Natural killer cell treated with Interleukin-12 subunit alpha and Interleukin-12 subunit beta and Interleukin-15 and Interleukin-18, amount 100 ng/mL, for 72 hours (primary cell): ENCODE measurements at regions not wholly inside any gene's neighbourhood (a gene's known extent, or its start where the extent isn't known, plus 50 kb on each side); places are given as distances from the start of the nearest gene placed in this dataset.

Experiments
- ATAC-seq, 2 donors: fragments of 150-1000 bp; cut with Tn5 transposase in 1 of 2; sonication (Bioruptor Pico), chemical (Tn5 transposase) in 1 of 2; 2 replicates each; pipeline ENCODE4 v1.10.0; 2021
- DNase-seq: peaks from one replicate; pipeline ENCODE4 v3.0.0; 2022; ENCODE audit warnings: low spot score
- H3K27ac Mint-ChIP-seq, 2 donors: 1 replicate in 1 of 2; 2 replicates in 1 of 2; pipeline ENCODE4 v1.8.0; 2022; ENCODE audit warnings: mixed read lengths in 2 of 2, mild to moderate bottlenecking in 1 of 2, moderate library complexity in 1 of 2
- H3K27me3 Mint-ChIP-seq, 2 donors: 1 replicate in 1 of 2; 2 replicates in 1 of 2; pipeline ENCODE4 v1.8.0; 2022; ENCODE audit warnings: mixed read lengths in 2 of 2
- H3K36me3 Mint-ChIP-seq: one replicate; pipeline ENCODE4 v1.8.0; 2022; ENCODE audit warnings: mixed read lengths
- H3K4me1 Mint-ChIP-seq, 2 donors: 1 replicate in 1 of 2; 2 replicates in 1 of 2; pipeline ENCODE4 v1.8.0; 2022; ENCODE audit warnings: low read depth in 2 of 2, mixed read lengths in 2 of 2, mild to moderate bottlenecking in 1 of 2
- H3K4me3 Mint-ChIP-seq: one replicate; pipeline ENCODE4 v1.8.0; 2022; ENCODE audit warnings: mixed read lengths
- H3K9me3 Mint-ChIP-seq: 2 replicates; pipeline ENCODE4 v1.8.0; 2022; ENCODE audit warnings: mixed read lengths

DNA sequence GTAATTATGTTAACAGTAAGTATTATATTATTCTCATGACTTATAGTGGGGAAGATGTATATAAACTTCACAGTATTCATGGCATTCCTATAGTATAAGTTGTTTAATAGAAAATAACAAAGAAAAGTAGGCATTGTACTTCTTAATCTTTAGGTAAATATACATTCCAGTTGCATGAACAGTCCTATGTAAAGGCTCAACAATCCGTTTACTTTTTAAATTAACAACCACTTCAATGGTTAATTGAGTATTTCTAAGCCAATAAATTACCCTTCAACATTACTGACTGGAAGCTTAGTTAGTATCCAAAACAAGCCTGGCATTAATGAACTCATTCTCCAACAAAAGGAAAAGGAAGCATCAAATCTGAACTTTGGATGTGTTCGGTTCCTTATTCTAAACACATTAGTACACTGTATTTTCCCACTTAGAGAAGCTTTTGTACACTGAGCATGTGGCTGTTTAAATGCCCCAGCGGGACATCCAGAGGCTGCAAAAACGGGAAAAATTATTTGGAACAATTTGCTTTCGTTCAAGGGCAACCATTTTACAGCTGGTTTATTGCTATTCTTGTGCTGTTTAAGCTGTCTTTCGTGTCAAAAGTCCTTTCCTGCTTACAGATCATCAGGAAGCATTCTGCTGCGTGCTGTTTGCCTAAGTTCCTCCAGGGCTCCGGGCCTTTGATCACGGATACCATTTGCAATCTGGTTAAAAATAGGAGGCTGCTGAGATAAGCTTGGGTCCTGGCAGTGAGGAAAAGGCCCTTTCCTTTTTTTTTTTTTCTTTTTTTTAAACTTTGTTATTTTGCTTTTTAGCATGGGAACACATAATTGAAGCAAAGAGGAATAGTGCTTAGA is 460.3 kb downstream of the SPRY1 start:
- no peak for ATAC-seq
- no peak for DNase-seq
- H3K9me3 Mint-ChIP-seq: no peaks in the 10 kb centered on the region
- H3K36me3 Mint-ChIP-seq: no peaks in the 10 kb centered on the region
- no peaks in the 10 kb centered on the region for H3K4me1 Mint-ChIP-seq
- no peak overlapping the region for H3K4me3 Mint-ChIP-seq
- no peak overlapping the region for H3K27ac Mint-ChIP-seq
- peaks cover 0 to 4% of the 10 kb centered on the region in 2 donors for H3K27me3 Mint-ChIP-seq

DNA sequence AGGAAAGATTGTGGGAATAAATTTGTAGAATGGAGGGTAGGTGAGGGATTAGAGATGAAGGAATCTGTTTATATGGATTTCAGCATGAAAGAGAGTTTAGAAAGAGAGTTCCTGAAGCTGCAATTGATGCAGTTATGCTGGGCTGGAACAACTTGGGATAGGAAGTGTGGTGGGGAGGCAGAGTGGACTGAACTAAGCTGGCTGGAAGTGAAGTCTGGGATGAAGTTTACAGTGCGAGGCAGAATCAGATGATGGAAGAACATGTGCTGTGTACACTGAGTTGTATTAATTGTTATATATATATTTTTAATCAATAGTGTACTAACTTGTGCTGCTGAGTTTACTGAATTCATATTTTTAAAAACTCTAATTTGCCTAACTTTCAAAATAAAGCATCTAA is 461.9 kb downstream of the SPRY1 start:
- ATAC-seq (no peak), DNase-seq (no peak)
- Mint-ChIP-seq H3K27me3 (peaks cover 0 to 4% of the 10 kb centered on the region in 2 donors), H3K27ac (no peak overlapping the region), H3K36me3 (no peaks in the 10 kb centered on the region), H3K4me3 (no peak overlapping the region), H3K4me1 (no peaks in the 10 kb centered on the region), H3K9me3 (no peaks in the 10 kb centered on the region)

DNA sequence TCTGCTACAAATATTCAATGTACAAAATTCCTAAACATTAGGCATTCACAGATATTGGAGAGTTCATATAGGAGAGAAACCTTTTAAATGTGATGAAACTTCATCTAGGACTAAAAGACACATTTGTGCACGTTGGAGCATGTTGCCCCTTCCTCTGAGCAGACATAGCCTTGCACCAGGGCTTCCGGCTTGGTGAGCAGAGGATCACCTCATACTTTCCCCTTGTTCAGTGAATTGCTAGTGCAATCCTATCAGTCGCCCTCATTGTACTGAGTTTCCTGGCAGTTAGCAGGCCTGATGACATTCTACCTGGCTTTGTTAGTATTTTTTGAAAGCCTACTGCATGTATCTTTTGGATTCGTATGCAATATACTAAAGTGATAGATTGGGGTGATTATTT is 466.2 kb downstream of the SPRY1 start:
- H3K4me1 Mint-ChIP-seq: no peaks in the 10 kb centered on the region
- H3K27ac Mint-ChIP-seq: no peak overlapping the region
- DNase-seq: no peak
- H3K27me3 Mint-ChIP-seq: peaks cover 0 to 4% of the 10 kb centered on the region in 2 donors
- no peak for ATAC-seq
- H3K36me3 Mint-ChIP-seq: no peaks in the 10 kb centered on the region
- H3K9me3 Mint-ChIP-seq: no peaks in the 10 kb centered on the region
- no peak overlapping the region for H3K4me3 Mint-ChIP-seq

DNA sequence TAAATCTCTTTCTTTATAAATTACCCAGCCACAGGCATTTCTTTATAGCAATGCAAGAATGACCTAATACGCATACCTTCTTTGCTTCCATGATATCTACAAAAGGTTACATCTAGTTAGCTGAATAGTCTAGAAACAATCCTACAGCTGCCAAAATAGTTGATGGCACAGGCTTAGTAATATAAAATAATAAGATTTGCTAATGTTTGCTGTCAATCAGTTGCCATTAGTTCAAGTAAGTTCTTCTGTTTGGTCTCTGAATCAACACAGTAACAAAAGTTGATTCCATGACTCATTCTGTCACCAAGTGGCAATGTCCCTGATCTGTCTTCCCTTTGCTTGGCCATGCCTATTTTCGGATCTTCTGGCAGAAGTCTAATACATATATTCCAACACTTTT is 470.2 kb downstream of the SPRY1 start:
- H3K36me3 Mint-ChIP-seq: no peaks in the 10 kb centered on the region
- H3K4me3 Mint-ChIP-seq: no peak overlapping the region
- H3K27ac Mint-ChIP-seq: no peak overlapping the region
- H3K4me1 Mint-ChIP-seq: no peaks in the 10 kb centered on the region
- ATAC-seq (no peak), DNase-seq (no peak)
- no peaks in the 10 kb centered on the region for H3K9me3 Mint-ChIP-seq
- H3K27me3 Mint-ChIP-seq: peaks cover 0 to 2% of the 10 kb centered on the region in 2 donors

DNA sequence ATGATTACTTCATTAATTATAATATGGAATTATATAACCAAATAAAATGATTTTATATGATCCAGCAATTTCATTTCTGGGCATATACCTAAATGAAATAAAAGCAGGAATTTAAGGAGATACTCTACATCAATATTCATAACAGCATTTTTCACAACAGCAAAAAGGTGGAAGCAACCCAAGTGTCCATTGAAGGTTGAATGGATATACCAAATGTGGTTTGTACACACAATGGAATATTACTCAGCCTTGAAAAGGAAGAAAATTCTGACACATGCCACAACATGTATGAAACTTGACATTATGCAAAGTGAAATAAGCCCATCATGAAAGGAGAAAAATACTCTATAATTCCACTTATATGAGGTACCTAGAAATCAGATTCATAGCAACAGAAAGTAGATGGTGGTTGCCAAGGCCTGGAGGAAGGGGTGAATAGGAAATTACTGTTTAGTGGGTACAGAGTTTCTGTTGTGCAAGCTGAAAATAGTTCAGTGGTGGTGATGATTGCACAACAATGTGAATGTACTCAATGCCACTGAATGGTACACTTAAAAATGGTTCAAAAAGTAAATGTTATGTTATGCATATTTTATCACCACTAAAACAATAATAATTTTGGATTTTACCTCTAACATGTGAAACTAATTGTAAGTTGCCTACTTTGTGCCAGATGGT is 471.5 kb downstream of the SPRY1 start:
- Mint-ChIP-seq H3K27ac (no peak overlapping the region), H3K36me3 (no peaks in the 10 kb centered on the region), H3K27me3 (peaks cover 0 to 2% of the 10 kb centered on the region in 2 donors), H3K4me3 (no peak overlapping the region), H3K4me1 (no peaks in the 10 kb centered on the region), H3K9me3 (no peaks in the 10 kb centered on the region)
- no peak for DNase-seq
- ATAC-seq: no peak

DNA sequence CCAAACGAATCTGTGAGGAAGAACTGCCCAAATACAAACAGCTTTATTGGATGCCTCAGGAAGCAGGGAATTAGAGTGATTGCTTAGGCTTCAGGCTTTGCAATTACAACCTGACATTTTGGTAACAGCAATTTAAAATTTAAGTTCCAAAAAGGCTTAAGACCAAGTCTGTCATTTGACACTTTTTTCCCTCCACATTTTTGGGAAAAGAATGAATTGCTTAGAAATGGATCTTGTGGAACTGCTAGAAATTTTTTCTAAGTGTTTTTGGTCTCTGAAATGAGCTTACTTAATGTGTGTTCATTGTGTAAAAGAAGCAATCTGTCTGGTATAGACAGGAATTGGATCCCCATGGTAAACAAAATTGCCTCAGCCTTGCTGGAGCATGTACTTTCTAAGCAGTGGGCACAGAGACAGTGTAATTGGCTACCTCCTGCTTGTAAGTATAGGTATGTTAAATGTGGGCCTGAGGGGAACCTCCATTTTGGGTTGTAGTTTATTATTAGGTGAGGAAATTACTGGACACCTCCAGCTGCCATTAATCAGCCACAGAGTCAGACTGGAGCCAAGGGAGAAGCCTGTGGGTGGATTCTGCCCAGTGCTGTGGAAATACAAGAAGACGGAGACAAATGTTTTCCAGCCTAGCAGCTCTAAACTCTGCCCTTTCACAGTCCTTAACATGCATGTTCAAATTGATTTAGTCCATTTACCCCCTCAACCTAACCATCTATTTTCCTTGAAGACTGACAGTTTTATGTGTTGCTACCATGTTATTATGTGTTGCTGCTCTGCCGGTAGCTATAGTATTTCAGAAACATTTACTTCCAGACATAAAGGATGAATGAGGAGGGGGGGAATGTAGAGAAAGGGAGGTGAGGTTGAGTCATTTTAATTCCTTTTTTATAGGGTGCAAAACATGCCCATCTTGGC is 473.0 kb downstream of the SPRY1 start:
- Mint-ChIP-seq H3K4me1 (no peaks in the 10 kb centered on the region), H3K4me3 (no peak overlapping the region), H3K27me3 (peaks cover 0 to 2% of the 10 kb centered on the region in 2 donors), H3K27ac (no peak overlapping the region), H3K9me3 (no peaks in the 10 kb centered on the region), H3K36me3 (no peaks in the 10 kb centered on the region)
- DNase-seq: no peak
- no peak for ATAC-seq

DNA sequence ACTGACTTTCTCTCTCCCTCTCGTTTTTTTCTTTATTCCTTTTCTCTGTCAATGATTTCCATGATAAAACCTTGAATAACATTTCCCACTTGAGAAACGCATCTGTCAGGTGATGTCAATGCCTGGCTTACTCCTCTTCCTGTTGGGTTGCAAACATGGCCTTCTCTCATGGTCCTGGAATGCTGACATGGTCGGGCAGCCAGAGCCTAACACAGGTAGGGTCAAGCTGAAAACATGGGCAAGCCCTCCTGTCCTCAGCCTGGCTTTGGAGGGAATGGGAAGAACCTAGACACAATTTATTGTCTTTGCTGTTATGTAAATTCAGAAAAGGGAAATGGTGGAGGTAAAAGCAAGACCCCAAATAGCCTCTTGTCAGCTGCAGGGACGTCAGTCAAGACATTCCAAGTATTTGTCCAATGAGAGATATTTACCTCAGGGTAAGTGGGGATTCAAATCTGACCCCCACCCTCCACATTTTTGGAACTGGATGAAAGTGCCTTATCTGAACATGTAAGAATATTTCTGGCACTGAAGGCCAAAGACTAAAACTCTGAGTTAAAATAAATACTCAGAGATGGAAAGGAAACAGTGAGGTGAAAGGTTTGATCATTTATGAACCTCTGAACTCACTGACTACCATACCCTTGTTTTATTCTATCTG is 473.8 kb downstream of the SPRY1 start:
- Mint-ChIP-seq H3K27ac (no peak overlapping the region), H3K4me1 (no peaks in the 10 kb centered on the region), H3K9me3 (no peaks in the 10 kb centered on the region), H3K4me3 (no peak overlapping the region), H3K36me3 (no peaks in the 10 kb centered on the region), H3K27me3 (peaks cover 0 to 2% of the 10 kb centered on the region in 2 donors)
- ATAC-seq (no peak), DNase-seq (no peak)

DNA sequence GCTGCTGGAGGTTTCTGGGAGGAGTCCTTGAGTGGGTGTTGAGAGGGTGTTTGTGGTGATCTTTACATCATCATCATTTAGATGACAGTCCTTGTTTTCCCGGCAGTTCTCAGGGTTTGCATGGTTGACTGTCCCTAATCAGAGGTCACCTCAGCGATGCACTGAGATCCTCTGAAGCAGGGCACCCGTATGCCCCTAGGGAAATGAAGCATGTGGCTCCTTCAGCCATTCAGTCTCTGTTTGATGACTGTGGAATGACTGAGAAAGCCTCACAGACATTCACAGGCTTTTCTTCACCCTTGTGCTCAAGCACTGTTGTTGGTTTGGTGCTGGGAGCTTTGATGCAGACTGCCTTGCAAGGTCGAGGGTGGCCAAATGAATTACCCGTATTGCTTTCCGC is 474.7 kb downstream of the SPRY1 start:
- H3K9me3 Mint-ChIP-seq: no peaks in the 10 kb centered on the region
- H3K4me1 Mint-ChIP-seq: no peaks in the 10 kb centered on the region
- peaks cover under 1 to 2% of the 10 kb centered on the region in 2 donors for H3K27me3 Mint-ChIP-seq
- DNase-seq (no peak), ATAC-seq (peak in 1 of 2 donors; percentile 32)
- H3K36me3 Mint-ChIP-seq: no peaks in the 10 kb centered on the region
- H3K27ac Mint-ChIP-seq: no peak overlapping the region
- no peak overlapping the region for H3K4me3 Mint-ChIP-seq

DNA sequence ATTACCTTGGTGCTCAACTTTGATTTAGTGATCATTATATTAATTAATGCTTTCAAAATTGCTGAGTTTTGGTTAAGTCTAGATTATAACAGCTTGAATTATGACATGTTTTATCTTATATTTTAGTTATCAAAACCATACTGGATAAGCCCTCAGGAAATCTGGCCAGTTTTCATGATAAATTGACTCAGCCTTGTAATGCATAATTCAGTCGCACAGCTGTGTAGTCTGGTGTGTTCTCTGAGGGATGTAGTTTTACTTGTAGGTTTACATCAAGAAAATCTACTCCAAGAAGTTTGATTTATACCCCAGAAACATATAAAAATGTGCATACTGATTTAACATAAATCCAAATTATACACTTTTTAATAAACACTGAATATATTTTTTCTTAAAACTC is 477.5 kb downstream of the SPRY1 start:
- no peak overlapping the region for H3K4me3 Mint-ChIP-seq
- H3K4me1 Mint-ChIP-seq: no peaks in the 10 kb centered on the region
- DNase-seq: no peak

DNA sequence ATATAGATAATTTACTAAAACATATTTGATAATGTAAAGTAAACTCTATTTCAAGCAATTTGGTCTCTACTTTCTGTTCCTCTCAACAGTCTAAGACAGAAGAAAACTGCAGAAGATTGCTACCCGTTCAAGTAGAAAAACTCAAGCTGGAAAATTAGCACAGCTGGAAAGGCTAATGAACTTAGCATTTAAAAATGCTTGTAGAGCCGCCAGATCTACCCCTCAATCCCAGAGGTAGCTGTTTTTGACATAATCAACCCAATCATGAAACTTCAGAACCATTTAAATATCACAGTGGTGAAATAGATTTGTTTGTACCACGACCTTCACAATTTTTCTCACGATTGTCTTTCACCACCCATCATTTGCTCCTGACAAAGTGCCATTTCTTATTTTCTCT is 479.5 kb downstream of the SPRY1 start:
- no peaks in the 10 kb centered on the region for H3K4me1 Mint-ChIP-seq
- H3K36me3 Mint-ChIP-seq: no peaks in the 10 kb centered on the region
- ATAC-seq (no peak), DNase-seq (no peak)
- no peak overlapping the region for H3K27ac Mint-ChIP-seq
- H3K27me3 Mint-ChIP-seq: peaks cover 0 to 5% of the 10 kb centered on the region in 2 donors
- no peak overlapping the region for H3K4me3 Mint-ChIP-seq
- no peaks in the 10 kb centered on the region for H3K9me3 Mint-ChIP-seq

More for the DNA sequence above, 477.5 kb downstream of the SPRY1 start:
- Mint-ChIP-seq H3K36me3 (no peaks in the 10 kb centered on the region), H3K9me3 (no peaks in the 10 kb centered on the region), H3K27me3 (peaks cover 2 to 5% of the 10 kb centered on the region in 2 donors), H3K27ac (no peak overlapping the region)
- no peak for ATAC-seq

DNA sequence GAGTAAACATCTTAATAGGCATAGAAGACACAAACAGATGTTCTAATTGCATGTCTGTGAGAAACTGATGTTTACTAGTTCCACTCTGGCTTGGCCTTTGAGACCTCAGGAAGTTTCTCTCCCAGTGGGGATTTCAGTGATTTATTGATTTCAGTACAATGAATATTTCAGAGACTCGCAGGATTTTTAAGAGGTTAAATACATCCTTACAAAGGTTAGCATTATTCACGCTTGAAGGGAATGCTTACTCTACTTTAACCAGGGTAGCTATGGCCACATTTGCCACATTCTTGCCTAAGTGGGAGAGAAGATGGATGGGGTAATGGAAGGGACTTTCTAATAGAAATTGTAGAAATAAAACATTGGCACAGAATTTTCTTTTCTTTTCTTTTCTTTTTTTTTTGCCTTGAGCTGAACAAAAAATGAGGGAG is 480.1 kb downstream of the SPRY1 start:
- Mint-ChIP-seq H3K4me1 (no peaks in the 10 kb centered on the region), H3K27ac (no peak overlapping the region), H3K27me3 (peaks cover 0 to 5% of the 10 kb centered on the region in 2 donors), H3K4me3 (no peak overlapping the region), H3K36me3 (no peaks in the 10 kb centered on the region), H3K9me3 (no peaks in the 10 kb centered on the region)
- DNase-seq: no peak
- no peak for ATAC-seq

DNA sequence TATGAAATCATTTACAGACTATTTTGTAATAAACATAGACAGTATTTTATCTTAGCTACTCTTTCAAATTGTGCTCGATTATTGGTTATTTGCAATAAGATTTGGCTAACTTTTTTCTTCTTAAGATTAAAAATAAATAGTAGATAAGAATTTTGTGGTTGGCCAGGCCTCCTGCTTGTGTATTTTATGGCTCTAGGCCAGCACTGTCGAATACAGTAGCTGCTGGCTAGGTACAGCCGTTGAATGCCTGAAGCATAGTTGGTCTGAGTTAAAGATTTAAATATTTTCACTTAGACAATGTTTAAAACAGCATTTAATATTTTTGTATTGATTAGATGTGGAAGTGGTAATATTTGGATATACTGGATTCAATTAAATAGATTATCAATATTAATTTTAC is 481.0 kb downstream of the SPRY1 start:
- H3K27me3 Mint-ChIP-seq: peaks cover 0 to 5% of the 10 kb centered on the region in 2 donors
- H3K9me3 Mint-ChIP-seq: no peaks in the 10 kb centered on the region
- H3K27ac Mint-ChIP-seq: no peak overlapping the region
- H3K36me3 Mint-ChIP-seq: no peaks in the 10 kb centered on the region
- no peak overlapping the region for H3K4me3 Mint-ChIP-seq
- H3K4me1 Mint-ChIP-seq: no peaks in the 10 kb centered on the region
- DNase-seq (no peak), ATAC-seq (no peak)

DNA sequence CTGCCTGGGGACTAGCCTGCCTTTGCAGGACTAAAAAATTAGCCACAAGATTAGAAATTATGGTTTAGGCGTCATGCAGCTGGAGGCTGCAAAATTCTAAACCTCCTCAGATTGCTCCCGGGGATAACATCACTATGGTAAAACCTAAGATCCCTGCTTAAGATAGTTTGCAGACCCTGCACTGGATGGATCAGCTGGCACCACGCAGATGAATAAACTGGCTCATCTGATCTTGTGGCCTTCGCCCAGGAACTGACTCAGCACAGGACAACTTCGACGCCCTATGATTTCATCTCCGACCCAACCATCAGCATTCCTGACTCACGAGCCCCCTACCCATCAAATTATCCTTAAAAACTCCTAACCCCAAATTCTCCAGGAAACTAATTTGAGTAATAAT is 482.4 kb downstream of the SPRY1 start:
- Mint-ChIP-seq H3K4me1 (no peaks in the 10 kb centered on the region), H3K9me3 (no peaks in the 10 kb centered on the region), H3K36me3 (no peaks in the 10 kb centered on the region), H3K27me3 (peaks cover 0 to 5% of the 10 kb centered on the region in 2 donors), H3K27ac (no peak overlapping the region), H3K4me3 (no peak overlapping the region)
- DNase-seq: no peak
- no peak for ATAC-seq
